ENCODE measurements at regions not wholly inside any gene's neighbourhood (a gene's known extent, or its start where the extent isn't known, plus 50 kb on each side); places are given as distances from the start of the nearest gene placed in this dataset.

- TF ChIP-seq CTCF (IDR thresholded peaks at IDR 0.05): no peak
- no peak for TF ChIP-seq POLR2A (IDR thresholded peaks at IDR 0.05)
- no peak for TF ChIP-seq POLR2AphosphoS5 (IDR thresholded peaks at IDR 0.05; ENCODE audit: insufficient read depth in 1 of 2, low read depth in 1 of 2)
Measured at GRCh38 chr6:68114463-68115047, 520.5 kb upstream of the ADGRB3 start.

All from vagina (tissue), 2 donors.